KMS-11 (cell line): ENCODE measurements at regions not wholly inside any gene's neighbourhood (a gene's known extent, or its start where the extent isn't known, plus 50 kb on each side); places are given as distances from the start of the nearest gene placed in this dataset.
"Not testable (repeated sequence)": the region's sequence is repeated elsewhere in the genome, so short reads cannot be mapped to it uniquely, and the experiment has no call there.

Source experiments
- H2AFZ ChIP-seq: fragments of 200-600 bp; sonication (generic); 2 replicates; pipeline ENCODE4 v1.6.1; 2016; ENCODE audit warnings: antibody characterized with exemption, mixed run types, low read depth
- H3K27ac ChIP-seq: fragments of 200-600 bp; sonication (generic); 2 replicates; pipeline ENCODE4 v1.6.1; 2016; ENCODE audit warnings: mild to moderate bottlenecking, mixed run types
- H3K27me3 ChIP-seq: fragments of 200-600 bp; sonication (generic); 2 replicates; pipeline ENCODE4 v1.6.1; 2017; ENCODE audit warnings: mild to moderate bottlenecking, low read depth, mixed run types, moderate library complexity; ENCODE audit not compliant: insufficient read depth
- H3K36me3 ChIP-seq: fragments of 200-600 bp; sonication (generic); 2 replicates; pipeline ENCODE4 v1.6.1; 2017; ENCODE audit warnings: mild to moderate bottlenecking, mixed run types; ENCODE audit not compliant: insufficient read depth
- H3K4me1 ChIP-seq: fragments of 200-600 bp; sonication (generic); 2 replicates; pipeline ENCODE4 v1.6.1; 2016; ENCODE audit warnings: mild to moderate bottlenecking, low read depth, mixed run types; ENCODE audit not compliant: poor library complexity, severe bottlenecking
- H3K4me2 ChIP-seq: fragments of 200-600 bp; sonication (generic); 2 replicates; pipeline ENCODE4 v1.7.0; 2016; ENCODE audit warnings: mild to moderate bottlenecking, mixed run types
- H3K4me3 ChIP-seq: fragments of 200-600 bp; sonication (generic); IDR thresholded peaks from 2 replicates; pipeline ENCODE4 v1.6.1; 2017; ENCODE audit warnings: low read depth, low read length, mixed read lengths; ENCODE audit not compliant: insufficient read depth
- H3K79me2 ChIP-seq: fragments of 200-600 bp; sonication (generic); 2 replicates; pipeline ENCODE4 v1.6.1; 2016; ENCODE audit warnings: low read depth, mixed run types; ENCODE audit not compliant: insufficient read depth
- H3K9ac ChIP-seq: fragments of 200-600 bp; sonication (generic); 2 replicates; pipeline ENCODE4 v1.6.1; 2016; ENCODE audit warnings: mild to moderate bottlenecking, mixed run types
- H4K20me1 ChIP-seq: fragments of 200-600 bp; sonication (generic); 2 replicates; pipeline ENCODE4 v1.6.1; 2016; ENCODE audit warnings: mild to moderate bottlenecking, mixed run types; ENCODE audit not compliant: insufficient read depth
- CTCF ChIP-seq: fragments of 200-600 bp; sonication (generic); conservative IDR thresholded peaks from 2 replicates; pipeline ENCODE4 v1.6.1; 2017; ENCODE audit warnings: low read depth, mild to moderate bottlenecking, antibody characterized with exemption, low read length, moderate library complexity, mixed read lengths

- Histone ChIP-seq H3K4me2 (no peak overlapping the region), H2AFZ (no peak overlapping the region), H3K4me1 (peaks cover 12% of the 10 kb centered on the region), H3K27ac (no peak overlapping the region), H4K20me1 (no peaks in the 10 kb centered on the region), H3K9ac (no peak overlapping the region), H3K27me3 (no peaks in the 10 kb centered on the region), H3K36me3 (no peaks in the 10 kb centered on the region), H3K79me2 (no peaks in the 10 kb centered on the region), H3K4me3 (no peak overlapping the region)
- TF ChIP-seq CTCF = no peak
Observed at GRCh38 chr4:155444721-155445120, 68.0 kb upstream of the MAP9 start.

- H4K20me1 ChIP-seq = no peaks in the 10 kb centered on the region
- no peak overlapping the region for H3K4me2 ChIP-seq
- H3K27ac ChIP-seq = no peak overlapping the region
- no peak overlapping the region for H3K9ac ChIP-seq
- peaks cover 6% of the 10 kb centered on the region for H3K4me1 ChIP-seq
- H3K79me2 ChIP-seq = no peaks in the 10 kb centered on the region
- H2AFZ ChIP-seq = no peak overlapping the region
- no peaks in the 10 kb centered on the region for H3K36me3 ChIP-seq
- H3K4me3 ChIP-seq = no peak overlapping the region
- H3K27me3 ChIP-seq = no peaks in the 10 kb centered on the region
- peak; percentile 99 for TF ChIP-seq CTCF
Observed at GRCh38 chr4:155442267-155443105, 65.7 kb upstream of the MAP9 start.

GRCh38 chr4:155441475-155441874 lies 64.7 kb upstream of the MAP9 start:
- no peak overlapping the region for H3K4me2 ChIP-seq
- H2AFZ ChIP-seq = no peak overlapping the region
- no peaks in the 10 kb centered on the region for H3K79me2 ChIP-seq
- H3K27me3 ChIP-seq = no peaks in the 10 kb centered on the region
- no peak overlapping the region for H3K27ac ChIP-seq
- H3K4me1 ChIP-seq = peaks cover 6% of the 10 kb centered on the region
- no peak overlapping the region for H3K9ac ChIP-seq
- H3K4me3 ChIP-seq = no peak overlapping the region
- H4K20me1 ChIP-seq = no peaks in the 10 kb centered on the region
- H3K36me3 ChIP-seq = no peaks in the 10 kb centered on the region
- no peak for TF ChIP-seq CTCF

GRCh38 chr4:155439760-155440159 lies 63.0 kb upstream of the MAP9 start:
- H4K20me1 ChIP-seq, H3K27me3 ChIP-seq, H3K36me3 ChIP-seq, H3K27ac ChIP-seq, H2AFZ ChIP-seq, H3K79me2 ChIP-seq, H3K4me1 ChIP-seq, H3K4me2 ChIP-seq, H3K4me3 ChIP-seq, H3K9ac ChIP-seq: not testable (repeated sequence)

- H3K4me2 ChIP-seq = no peak overlapping the region
- H4K20me1 ChIP-seq = no peaks in the 10 kb centered on the region
- H3K4me3 ChIP-seq = no peak overlapping the region
- no peak overlapping the region for H3K9ac ChIP-seq
- H3K27me3 ChIP-seq = no peaks in the 10 kb centered on the region
- no peaks in the 10 kb centered on the region for H3K4me1 ChIP-seq
- no peak overlapping the region for H2AFZ ChIP-seq
- no peak overlapping the region for H3K27ac ChIP-seq
- no peak for TF ChIP-seq CTCF
- H3K36me3 ChIP-seq = no peaks in the 10 kb centered on the region
- H3K79me2 ChIP-seq = no peaks in the 10 kb centered on the region
Observed at GRCh38 chr4:155434904-155435303, 58.1 kb upstream of the MAP9 start.
